Stimulated activated CD8-positive, alpha-beta memory T cell treated with anti-CD3 and anti-CD28 coated beads, Interleukin-15, amount 100 ng/mL, for 1 hour (primary cell): ENCODE measurements at regions not wholly inside any gene's neighbourhood (a gene's known extent, or its start where the extent isn't known, plus 50 kb on each side); places are given as distances from the start of the nearest gene placed in this dataset.
"Not testable (repeated sequence)": the region's sequence is repeated elsewhere in the genome, so short reads cannot be mapped to it uniquely, and the experiment has no call there.

ENCODE experiments used
- DNase-seq: peaks from one replicate; pipeline ENCODE4 v3.0.0-alpha.2; 2020; ENCODE audit warnings: low read depth

- not testable (repeated sequence) for DNase-seq
These were observed 183.4 kb downstream of the FCRL5 start for GRCh38 chr1:157368941-157369340.

DNA sequence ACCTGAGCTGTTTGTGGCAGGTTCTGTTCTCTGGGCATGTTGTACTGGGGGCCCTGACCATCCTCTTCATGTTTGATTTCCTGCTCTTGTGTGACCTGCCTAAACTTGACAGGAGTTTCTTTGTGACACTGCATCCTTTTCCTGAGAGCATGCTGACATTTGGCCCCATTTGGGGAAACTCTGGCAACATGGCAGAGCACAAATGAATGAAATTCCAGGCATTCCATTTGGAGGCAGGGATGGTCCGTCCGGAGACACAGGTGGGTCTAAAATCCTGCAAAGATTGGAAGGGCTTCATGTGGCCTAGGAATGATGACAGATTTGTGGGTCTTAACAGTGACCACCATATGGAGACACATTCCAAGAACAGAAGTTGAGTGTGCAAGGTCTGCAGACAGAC is 184.0 kb downstream of the FCRL5 start:
- DNase-seq: no peak

DNA sequence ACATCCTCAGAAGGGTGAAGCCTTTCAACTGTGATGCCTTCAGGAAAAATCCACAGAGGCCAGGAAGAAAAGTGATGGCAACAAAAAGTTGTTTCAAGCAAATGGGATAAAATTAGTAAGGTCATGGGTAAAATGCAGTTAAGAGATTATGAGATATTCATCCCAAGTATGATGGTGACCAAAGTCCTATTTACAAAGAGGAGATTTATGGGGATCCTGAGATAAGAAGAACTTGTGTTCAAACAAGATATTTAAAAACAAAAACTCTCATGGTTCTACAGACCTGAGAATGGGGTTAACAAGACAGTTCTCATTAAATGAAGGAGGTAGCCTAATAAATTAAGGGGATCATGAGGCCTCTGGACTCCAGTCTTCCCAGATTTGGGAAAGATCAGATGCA is 184.4 kb downstream of the FCRL5 start:
- DNase-seq: no peak

DNA sequence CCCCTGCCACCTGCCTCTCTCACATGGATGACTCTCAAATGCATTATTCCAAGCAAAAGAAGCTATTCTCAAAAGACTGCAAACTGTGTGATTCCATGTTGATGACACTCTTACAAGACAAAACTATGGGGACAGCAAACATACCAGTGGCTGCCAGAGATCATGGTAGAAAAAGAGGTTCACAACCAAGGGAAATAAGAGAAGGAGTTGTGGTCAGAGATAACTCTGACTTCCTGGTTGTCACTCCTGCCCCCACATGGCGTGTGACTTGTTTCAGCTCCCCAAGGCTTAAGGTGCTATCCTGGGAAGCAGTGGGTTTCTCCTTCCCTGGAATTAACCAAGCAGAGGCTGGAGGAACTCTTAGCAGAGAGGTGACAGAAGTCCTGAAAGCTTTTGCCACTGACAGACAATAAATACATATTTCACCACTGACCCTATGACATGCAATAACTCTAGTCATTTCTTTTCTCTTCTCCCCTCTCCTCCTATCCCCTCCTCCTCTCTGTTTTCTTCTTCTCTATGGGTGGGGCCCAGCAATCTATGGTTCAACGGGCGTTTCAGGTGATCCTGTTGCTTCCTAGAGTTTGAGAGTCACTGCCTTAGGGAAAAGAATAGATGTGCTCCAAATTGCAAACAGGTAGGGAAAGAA is 185.1 kb downstream of the FCRL5 start:
- no peak for DNase-seq

- no peak for DNase-seq
These were observed 187.7 kb downstream of the FCRL5 start for GRCh38 chr1:157364612-157365011.

DNA sequence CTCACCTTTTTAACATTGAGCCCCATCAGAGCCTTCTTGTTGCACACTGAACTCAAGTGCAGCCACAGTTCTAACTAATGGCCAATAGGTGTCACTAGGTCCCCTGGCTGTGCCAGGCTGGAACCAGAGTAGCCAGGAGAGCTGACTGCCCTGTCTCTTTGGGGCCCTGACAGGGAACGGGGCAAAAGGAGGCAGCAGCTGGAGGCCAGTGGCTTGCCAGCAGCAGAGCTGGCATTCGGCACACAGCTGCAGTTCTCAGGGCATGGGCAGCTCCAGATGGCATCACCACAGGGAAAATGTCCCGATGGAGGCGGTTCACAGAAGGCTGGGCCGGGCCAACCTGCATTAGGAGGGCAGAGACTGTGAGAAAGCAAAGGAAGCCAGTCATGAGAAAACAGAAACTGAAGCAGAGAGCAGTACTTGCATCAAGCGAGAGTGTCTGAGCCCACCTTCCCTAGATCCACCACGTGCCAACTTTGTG is 188.6 kb downstream of the FCRL5 start:
- no peak for DNase-seq

DNA sequence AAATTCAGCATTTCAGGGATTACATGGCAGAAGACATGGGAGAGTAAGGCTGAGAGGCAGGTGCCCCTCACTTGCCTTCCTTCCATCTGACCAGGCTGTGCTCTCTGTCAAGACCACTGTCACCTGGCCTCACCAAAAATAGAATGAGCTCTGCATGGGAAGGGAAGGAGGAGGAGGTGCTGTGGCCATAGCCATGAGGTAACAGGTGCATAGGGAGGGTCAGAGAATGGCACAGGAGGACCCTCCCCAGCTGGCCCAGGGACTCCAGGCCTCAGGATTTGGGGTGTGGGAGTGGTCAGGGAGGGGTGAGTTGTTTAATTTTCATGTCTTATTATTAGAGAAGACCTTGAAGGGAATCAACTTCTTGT is 192.3 kb downstream of the FCRL5 start:
- no peak for DNase-seq

GRCh38 chr1:157359314-157360022 is 192.8 kb downstream of the FCRL5 start:
- no peak for DNase-seq

GRCh38 chr1:157357111-157357510 is 195.2 kb downstream of the FCRL5 start:
- DNase-seq: no peak

DNA sequence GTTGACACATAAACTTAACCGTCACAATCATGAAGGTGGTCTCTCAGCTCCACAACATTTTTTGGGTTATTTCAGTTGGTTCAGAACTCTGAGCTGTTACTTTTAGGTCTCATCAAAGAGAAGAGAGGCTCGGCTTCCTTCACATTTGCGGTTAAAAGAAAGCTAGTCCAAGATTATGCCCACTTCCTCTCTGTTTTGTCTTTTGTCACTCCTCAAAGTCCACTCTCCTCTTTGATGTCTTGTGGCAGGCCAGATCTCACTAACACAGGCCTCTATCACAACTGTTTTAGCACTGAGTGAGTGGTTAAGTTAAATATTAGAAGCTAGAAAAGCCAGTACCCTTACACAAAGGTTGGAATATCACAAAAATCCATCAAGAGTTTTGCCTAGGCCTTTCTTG is 195.7 kb downstream of the FCRL5 start:
- no peak for DNase-seq

DNA sequence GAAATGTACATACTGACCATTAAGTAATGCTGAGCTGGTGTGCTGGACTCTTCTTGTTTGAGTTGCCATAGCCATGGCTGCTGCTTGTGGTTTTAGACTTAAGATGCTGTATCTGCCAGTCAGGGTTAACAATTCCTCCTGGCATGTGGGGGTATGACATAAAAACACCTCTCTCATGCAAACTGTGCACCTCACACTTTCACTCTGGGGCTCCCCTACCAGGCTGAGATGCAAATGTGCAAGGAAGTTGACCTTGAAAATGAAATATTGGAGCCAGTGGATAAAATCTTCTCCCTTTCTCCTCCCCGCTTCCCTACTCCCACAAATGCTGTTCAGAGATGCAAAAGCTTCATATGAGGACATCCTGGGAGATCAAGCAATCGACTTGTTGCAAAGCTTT is 198.8 kb downstream of the FCRL5 start:
- DNase-seq: no peak

GRCh38 chr1:157352817-157353408 is 199.4 kb downstream of the FCRL5 start:
- DNase-seq: no peak

- no peak for DNase-seq
These were observed 200.1 kb downstream of the FCRL5 start for GRCh38 chr1:157352216-157352615.

DNA sequence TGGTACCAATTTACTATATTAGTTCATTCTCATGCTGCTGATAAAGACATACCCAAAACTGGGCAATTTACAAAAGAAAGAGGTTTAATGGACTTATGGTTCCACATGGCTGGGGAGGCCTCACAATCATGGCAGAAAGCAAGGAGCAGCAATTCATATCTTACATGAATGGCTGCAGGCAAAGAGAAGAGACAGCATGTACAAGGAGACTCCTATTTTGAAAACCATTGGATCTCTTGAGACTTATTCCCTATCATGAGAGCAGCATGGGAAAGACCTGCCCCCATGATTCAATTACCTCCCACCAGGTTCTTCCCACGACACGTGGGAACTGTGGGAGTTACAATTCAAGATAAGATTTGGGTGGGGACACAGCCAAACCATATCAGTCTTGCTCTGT is 200.5 kb downstream of the FCRL5 start:
- DNase-seq: not testable (repeated sequence)

- DNase-seq: no peak
These were observed 203.5 kb downstream of the FCRL5 start for GRCh38 chr1:157348538-157349480.

DNA sequence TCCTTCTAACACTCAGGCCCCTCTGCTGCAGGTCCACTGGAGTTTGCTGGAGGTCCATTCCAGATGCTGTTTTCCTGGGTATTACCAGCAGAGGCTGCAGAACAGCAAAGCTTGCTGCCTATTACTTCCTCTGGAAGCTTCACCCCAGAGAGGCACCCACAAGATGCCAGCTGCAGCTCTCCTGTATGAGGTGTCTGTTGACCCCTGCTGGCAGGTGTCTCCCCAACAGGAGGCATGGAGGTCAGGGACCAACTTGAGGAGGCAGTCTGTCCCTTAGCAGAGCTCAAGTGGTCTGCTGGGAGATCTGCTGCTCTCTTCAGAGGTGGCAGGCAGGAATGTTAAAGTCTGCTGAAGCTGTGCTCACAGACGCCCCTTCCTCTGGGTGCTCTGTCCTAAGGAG is 204.8 kb downstream of the FCRL5 start:
- no peak for DNase-seq

DNA sequence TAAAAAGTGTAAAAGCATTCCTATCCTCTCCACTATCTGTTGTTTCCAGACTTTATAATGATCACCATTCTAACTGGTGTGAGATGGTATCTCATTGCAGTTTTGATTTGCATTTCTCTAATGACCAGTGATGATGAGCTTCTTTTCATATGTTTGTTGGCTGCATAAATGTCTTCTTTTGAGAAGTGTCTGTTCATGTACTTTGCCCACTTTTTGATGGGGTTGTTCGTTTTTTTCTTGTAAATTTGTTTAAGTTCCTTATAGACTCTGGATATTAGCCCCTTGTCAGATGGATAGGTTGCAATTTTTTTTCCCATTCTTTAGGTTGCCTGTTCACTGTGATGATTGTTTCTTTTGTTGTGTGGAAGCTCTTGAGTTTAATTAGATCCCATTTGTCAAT is 199.6 kb upstream of the ETV3 start:
- DNase-seq: not testable (repeated sequence)

- no peak for DNase-seq
These were observed 196.9 kb upstream of the ETV3 start for GRCh38 chr1:157335056-157335455.

GRCh38 chr1:157334041-157334440 is 195.8 kb upstream of the ETV3 start:
- DNase-seq: no peak

DNA sequence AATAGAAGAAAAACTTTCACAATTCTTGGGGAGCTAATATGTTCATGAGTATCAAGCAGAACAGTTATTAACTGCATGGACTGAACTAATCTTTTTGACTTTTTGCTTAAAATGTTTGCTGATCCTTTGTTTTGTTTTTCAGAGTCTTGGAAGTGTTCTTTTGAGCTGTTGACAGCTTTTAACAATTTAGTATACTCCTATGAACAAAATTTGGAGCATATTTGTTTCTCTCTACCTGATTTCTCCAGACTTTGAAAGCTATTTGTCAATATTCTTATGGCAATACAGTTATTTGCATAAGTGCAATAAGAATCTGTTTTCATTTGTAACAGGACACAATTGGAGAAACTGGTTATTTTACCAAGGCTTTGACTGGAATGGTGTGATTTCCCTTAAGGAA is 192.0 kb upstream of the ETV3 start:
- DNase-seq: not testable (repeated sequence)

GRCh38 chr1:157328120-157328519 is 189.9 kb upstream of the ETV3 start:
- not testable (repeated sequence) for DNase-seq

DNA sequence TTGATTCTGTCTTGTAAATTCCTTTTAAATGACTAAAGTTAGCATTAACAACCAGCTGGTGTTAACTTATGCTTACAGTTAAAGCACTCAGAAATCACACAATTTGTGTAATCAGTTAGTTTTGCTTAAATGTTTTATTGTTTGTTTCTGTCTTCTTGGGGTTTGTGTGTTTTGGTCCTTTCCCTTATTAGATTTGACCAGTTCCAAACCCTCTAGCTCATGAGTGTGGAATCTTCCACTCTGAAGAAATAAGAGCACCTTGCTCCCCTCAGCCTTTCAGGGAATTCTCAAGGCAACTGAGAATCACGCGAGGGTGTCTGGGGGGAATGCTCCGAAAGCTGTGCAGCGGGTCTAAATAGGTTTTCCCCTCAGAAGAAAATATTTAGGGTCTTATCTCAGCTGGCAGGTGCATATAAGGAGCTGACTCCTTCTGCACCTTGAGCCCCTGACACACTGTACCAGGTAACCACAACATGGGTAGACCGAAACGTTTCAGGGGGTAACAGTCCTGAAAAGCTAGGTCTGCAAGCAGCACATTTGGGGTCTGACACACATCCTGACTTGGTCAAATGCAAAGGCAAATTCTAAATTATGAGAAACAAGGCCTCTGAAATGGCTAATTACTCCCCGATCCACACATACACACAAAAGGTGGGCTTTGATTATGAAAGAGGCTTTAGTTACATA is 188.1 kb upstream of the ETV3 start:
- DNase-seq: no peak
